ENCODE measurements at regions not wholly inside any gene's neighbourhood (a gene's known extent, or its start where the extent isn't known, plus 50 kb on each side); places are given as distances from the start of the nearest gene placed in this dataset.
A peak's percentile ranks its signal among the peaks of the same experiment; 100 is the strongest.

DNA sequence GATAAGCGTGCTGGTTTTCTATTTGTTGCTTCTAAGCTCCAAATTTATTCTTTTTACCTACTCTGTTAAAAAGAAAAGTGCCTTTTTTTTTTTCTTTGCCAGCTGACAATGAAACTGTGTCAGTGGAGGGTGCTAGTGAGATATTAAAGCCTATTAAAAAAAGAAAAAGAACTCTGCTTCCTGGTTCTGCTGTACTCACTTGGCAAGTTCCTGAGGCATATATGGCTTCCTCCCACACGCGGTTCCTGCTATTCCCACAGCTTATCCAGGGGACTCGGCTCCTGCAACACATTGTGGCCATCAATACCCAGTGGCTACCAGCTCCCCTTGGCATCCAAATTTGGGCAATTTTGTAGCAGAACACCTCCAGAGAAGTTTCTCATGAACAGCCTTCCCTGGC lies 1977.7 kb upstream of the CDH9 start:
- TF ChIP-seq CEBPB (IDR thresholded peaks at IDR 0.05) (no peak), YY1 (IDR thresholded peaks at IDR 0.05; ENCODE audit: low read depth) (no peak), FOXM1 (IDR thresholded peaks at IDR 0.05; ENCODE audit: borderline replicate concordance, low read depth) (no peak), EGR1 (IDR thresholded peaks at IDR 0.05) (no peak), EP300 (IDR thresholded peaks at IDR 0.05; ENCODE audit: borderline replicate concordance) (no peak), RAD21 (IDR thresholded peaks at IDR 0.05; ENCODE audit: low read depth) (0 out of 2 replicates have a peak, but pooled peaks have one; percentile 21), CREB1 (IDR thresholded peaks at IDR 0.05; ENCODE audit: low read depth) (no peak), TCF12 (IDR thresholded peaks at IDR 0.05; ENCODE audit: low read depth) (no peak), TAF1 (IDR thresholded peaks at IDR 0.05; ENCODE audit: low read depth) (no peak), TEAD4 (IDR thresholded peaks at IDR 0.05) (no peak), NFIC (IDR thresholded peaks at IDR 0.05) (no peak)
- TF ChIP-seq, protein P1, sequence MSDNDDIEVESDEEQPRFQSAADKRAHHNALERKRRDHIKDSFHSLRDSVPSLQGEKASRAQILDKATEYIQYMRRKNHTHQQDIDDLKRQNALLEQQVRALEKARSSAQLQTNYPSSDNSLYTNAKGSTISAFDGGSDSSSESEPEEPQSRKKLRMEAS (IDR thresholded peaks at IDR 0.05): no peak
- TF ChIP-seq, protein P2, sequence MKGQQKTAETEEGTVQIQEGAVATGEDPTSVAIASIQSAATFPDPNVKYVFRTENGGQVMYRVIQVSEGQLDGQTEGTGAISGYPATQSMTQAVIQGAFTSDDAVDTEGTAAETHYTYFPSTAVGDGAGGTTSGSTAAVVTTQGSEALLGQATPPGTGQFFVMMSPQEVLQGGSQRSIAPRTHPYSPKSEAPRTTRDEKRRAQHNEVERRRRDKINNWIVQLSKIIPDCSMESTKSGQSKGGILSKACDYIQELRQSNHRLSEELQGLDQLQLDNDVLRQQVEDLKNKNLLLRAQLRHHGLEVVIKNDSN (IDR thresholded peaks at IDR 0.05): no peak
- TF ChIP-seq, protein P3, sequence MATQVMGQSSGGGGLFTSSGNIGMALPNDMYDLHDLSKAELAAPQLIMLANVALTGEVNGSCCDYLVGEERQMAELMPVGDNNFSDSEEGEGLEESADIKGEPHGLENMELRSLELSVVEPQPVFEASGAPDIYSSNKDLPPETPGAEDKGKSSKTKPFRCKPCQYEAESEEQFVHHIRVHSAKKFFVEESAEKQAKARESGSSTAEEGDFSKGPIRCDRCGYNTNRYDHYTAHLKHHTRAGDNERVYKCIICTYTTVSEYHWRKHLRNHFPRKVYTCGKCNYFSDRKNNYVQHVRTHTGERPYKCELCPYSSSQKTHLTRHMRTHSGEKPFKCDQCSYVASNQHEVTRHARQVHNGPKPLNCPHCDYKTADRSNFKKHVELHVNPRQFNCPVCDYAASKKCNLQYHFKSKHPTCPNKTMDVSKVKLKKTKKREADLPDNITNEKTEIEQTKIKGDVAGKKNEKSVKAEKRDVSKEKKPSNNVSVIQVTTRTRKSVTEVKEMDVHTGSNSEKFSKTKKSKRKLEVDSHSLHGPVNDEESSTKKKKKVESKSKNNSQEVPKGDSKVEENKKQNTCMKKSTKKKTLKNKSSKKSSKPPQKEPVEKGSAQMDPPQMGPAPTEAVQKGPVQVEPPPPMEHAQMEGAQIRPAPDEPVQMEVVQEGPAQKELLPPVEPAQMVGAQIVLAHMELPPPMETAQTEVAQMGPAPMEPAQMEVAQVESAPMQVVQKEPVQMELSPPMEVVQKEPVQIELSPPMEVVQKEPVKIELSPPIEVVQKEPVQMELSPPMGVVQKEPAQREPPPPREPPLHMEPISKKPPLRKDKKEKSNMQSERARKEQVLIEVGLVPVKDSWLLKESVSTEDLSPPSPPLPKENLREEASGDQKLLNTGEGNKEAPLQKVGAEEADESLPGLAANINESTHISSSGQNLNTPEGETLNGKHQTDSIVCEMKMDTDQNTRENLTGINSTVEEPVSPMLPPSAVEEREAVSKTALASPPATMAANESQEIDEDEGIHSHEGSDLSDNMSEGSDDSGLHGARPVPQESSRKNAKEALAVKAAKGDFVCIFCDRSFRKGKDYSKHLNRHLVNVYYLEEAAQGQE (IDR thresholded peaks at IDR 0.05; ENCODE audit: low read depth): no peak

Measured in Ishikawa (cell line).